NCI-H226 (cell line): ENCODE measurements at regions not wholly inside any gene's neighbourhood (a gene's known extent, or its start where the extent isn't known, plus 50 kb on each side); places are given as distances from the start of the nearest gene placed in this dataset.
"Not testable (repeated sequence)": the region's sequence is repeated elsewhere in the genome, so short reads cannot be mapped to it uniquely, and the experiment has no call there.

ENCODE experiments used
- DNase-seq: peaks from one replicate; pipeline ENCODE4 v3.0.0-alpha.2; 2015

- not testable (repeated sequence) for DNase-seq
Observed at GRCh38 chr17:34039759-34040555, 215.1 kb upstream of the CCL2 start.

GRCh38 chr17:34045990-34046389 lies 209.1 kb upstream of the CCL2 start:
- DNase-seq: no peak

- no peak for DNase-seq
Observed at GRCh38 chr17:34051046-34051445, 204.0 kb upstream of the CCL2 start.

- no peak for DNase-seq
Observed at GRCh38 chr17:34054495-34054894, 200.6 kb upstream of the CCL2 start.

GRCh38 chr17:34055606-34056005 lies 199.5 kb upstream of the CCL2 start:
- DNase-seq: no peak

GRCh38 chr17:34059423-34060220 lies 195.5 kb upstream of the CCL2 start:
- no peak for DNase-seq

GRCh38 chr17:34066528-34066927 lies 188.6 kb upstream of the CCL2 start:
- DNase-seq: no peak

GRCh38 chr17:34067011-34067410 lies 188.1 kb upstream of the CCL2 start:
- no peak for DNase-seq

GRCh38 chr17:34068571-34068970 lies 186.5 kb upstream of the CCL2 start:
- no peak for DNase-seq

- DNase-seq: no peak
Observed at GRCh38 chr17:34070712-34071111, 184.4 kb upstream of the CCL2 start.

GRCh38 chr17:34071886-34072420 lies 183.1 kb upstream of the CCL2 start:
- no peak for DNase-seq

- no peak for DNase-seq
Observed at GRCh38 chr17:34075076-34075475, 180.0 kb upstream of the CCL2 start.

GRCh38 chr17:34076743-34077631 lies 178.1 kb upstream of the CCL2 start:
- DNase-seq: no peak

- DNase-seq: no peak
Observed at GRCh38 chr17:34081269-34081668, 173.8 kb upstream of the CCL2 start.

GRCh38 chr17:34082404-34082803 lies 172.7 kb upstream of the CCL2 start:
- DNase-seq: no peak

GRCh38 chr17:34089042-34089441 lies 166.0 kb upstream of the CCL2 start:
- DNase-seq: not testable (repeated sequence)

- DNase-seq: no peak
Observed at GRCh38 chr17:34090593-34090992, 164.5 kb upstream of the CCL2 start.

GRCh38 chr17:34091975-34092374 lies 163.1 kb upstream of the CCL2 start:
- DNase-seq: no peak

GRCh38 chr17:34095106-34095505 lies 160.0 kb upstream of the CCL2 start:
- DNase-seq: no peak

GRCh38 chr17:34098699-34099098 lies 156.4 kb upstream of the CCL2 start:
- DNase-seq: no peak

GRCh38 chr17:34099859-34100515 lies 155.1 kb upstream of the CCL2 start:
- no peak for DNase-seq

GRCh38 chr17:34107019-34107418 lies 148.1 kb upstream of the CCL2 start:
- no peak for DNase-seq
